ENCODE measurements at regions not wholly inside any gene's neighbourhood (a gene's known extent, or its start where the extent isn't known, plus 50 kb on each side); places are given as distances from the start of the nearest gene placed in this dataset.
A peak's percentile ranks its signal among the peaks of the same experiment; 100 is the strongest.
"Not testable (repeated sequence)": the region's sequence is repeated elsewhere in the genome, so short reads cannot be mapped to it uniquely, and the experiment has no call there.

- H3K27ac ChIP-seq (ENCODE audit: low read depth in 1 of 2, low read length in 1 of 2), result no peak overlapping the region
- peaks cover 0 to 6% (median 0%) of the 10 kb centered on the region in 4 donors for H3K9me3 ChIP-seq (ENCODE audit: control insufficient read depth in 4 of 4, insufficient read depth in 3 of 4, low read length in 3 of 4)
- ATAC-seq (ENCODE audit: insufficient read depth, low FRiP score), result no peak
- H3K27me3 ChIP-seq (ENCODE audit: control insufficient read depth in 3 of 3, insufficient read depth in 3 of 3, low read length in 2 of 3), result no peaks in the 10 kb centered on the region
- no peak for TF ChIP-seq CTCF (IDR thresholded peaks at IDR 0.05; ENCODE audit: control extremely low read depth, extremely low read depth)
- H3K4me3 ChIP-seq, result no peak overlapping the region
- no peaks in the 10 kb centered on the region for H3K4me1 ChIP-seq (ENCODE audit: control insufficient read depth in 5 of 5, insufficient read depth in 5 of 5, low read length in 5 of 5)
- no peaks in the 10 kb centered on the region for H3K36me3 ChIP-seq (ENCODE audit: control insufficient read depth in 4 of 4, insufficient read depth in 4 of 4, low read length in 4 of 4)
- no peak overlapping the region for H3K9ac ChIP-seq (ENCODE audit: insufficient read depth in 1 of 2, low read length in 2 of 2)
- peak; percentile 25 to 70 (median 68) for DNase-seq
- WGBS, 2 donors, result 66 to 68% methylated on average over 30 of the region's 30 CpGs
These were observed 197.4 kb upstream of the PRSS16 start for GRCh38 chr6:27049863-27050781.

- WGBS, 2 donors, result 88% methylated on average over 10 of the region's 10 CpGs
- not testable (repeated sequence) for H3K27ac ChIP-seq (ENCODE audit: low read depth in 1 of 2, low read length in 1 of 2); H3K9ac ChIP-seq (ENCODE audit: insufficient read depth in 1 of 2, low read length in 2 of 2); H3K9me3 ChIP-seq (ENCODE audit: control insufficient read depth in 4 of 4, insufficient read depth in 3 of 4, low read length in 3 of 4); H3K36me3 ChIP-seq (ENCODE audit: control insufficient read depth in 4 of 4, insufficient read depth in 4 of 4, low read length in 4 of 4); H3K27me3 ChIP-seq (ENCODE audit: control insufficient read depth in 3 of 3, insufficient read depth in 3 of 3, low read length in 2 of 3); DNase-seq; H3K4me3 ChIP-seq; H3K4me1 ChIP-seq (ENCODE audit: control insufficient read depth in 5 of 5, insufficient read depth in 5 of 5, low read length in 5 of 5); ATAC-seq (ENCODE audit: insufficient read depth, low FRiP score)
These were observed 195.3 kb upstream of the PRSS16 start for GRCh38 chr6:27052082-27052730.

- no peak overlapping the region for H3K27ac ChIP-seq (ENCODE audit: low read depth in 1 of 2, low read length in 1 of 2)
- H3K36me3 ChIP-seq (ENCODE audit: control insufficient read depth in 4 of 4, insufficient read depth in 4 of 4, low read length in 4 of 4), result no peaks in the 10 kb centered on the region
- no peak for ATAC-seq (ENCODE audit: insufficient read depth, low FRiP score)
- no peak for DNase-seq
- no peaks in the 10 kb centered on the region for H3K9me3 ChIP-seq (ENCODE audit: control insufficient read depth in 4 of 4, insufficient read depth in 3 of 4, low read length in 3 of 4)
- H3K27me3 ChIP-seq (ENCODE audit: control insufficient read depth in 3 of 3, insufficient read depth in 3 of 3, low read length in 2 of 3), result no peaks in the 10 kb centered on the region
- no peak overlapping the region for H3K4me3 ChIP-seq
- H3K4me1 ChIP-seq (ENCODE audit: control insufficient read depth in 5 of 5, insufficient read depth in 5 of 5, low read length in 5 of 5), result no peaks in the 10 kb centered on the region
- no peak for TF ChIP-seq CTCF (IDR thresholded peaks at IDR 0.05; ENCODE audit: control extremely low read depth, extremely low read depth)
- 72 to 81% methylated on average over 5 of the region's 5 CpGs for WGBS, 2 donors
- H3K9ac ChIP-seq (ENCODE audit: insufficient read depth in 1 of 2, low read length in 2 of 2), result no peak overlapping the region
These were observed 194.8 kb upstream of the PRSS16 start for GRCh38 chr6:27052731-27053082.

GRCh38 chr6:27053738-27054137, 193.8 kb upstream of the PRSS16 start:
- H3K4me1 ChIP-seq (ENCODE audit: control insufficient read depth in 5 of 5, insufficient read depth in 5 of 5, low read length in 5 of 5), result no peaks in the 10 kb centered on the region
- no peak overlapping the region for H3K27ac ChIP-seq (ENCODE audit: low read depth in 1 of 2, low read length in 1 of 2)
- no peak for TF ChIP-seq CTCF (IDR thresholded peaks at IDR 0.05; ENCODE audit: control extremely low read depth, extremely low read depth)
- H3K9me3 ChIP-seq (ENCODE audit: control insufficient read depth in 4 of 4, insufficient read depth in 3 of 4, low read length in 3 of 4), result no peaks in the 10 kb centered on the region
- H3K27me3 ChIP-seq (ENCODE audit: control insufficient read depth in 3 of 3, insufficient read depth in 3 of 3, low read length in 2 of 3), result no peaks in the 10 kb centered on the region
- no peaks in the 10 kb centered on the region for H3K36me3 ChIP-seq (ENCODE audit: control insufficient read depth in 4 of 4, insufficient read depth in 4 of 4, low read length in 4 of 4)
- ATAC-seq (ENCODE audit: insufficient read depth, low FRiP score) (no peak), DNase-seq (no peak)
- no peak overlapping the region for H3K4me3 ChIP-seq
- H3K9ac ChIP-seq (ENCODE audit: insufficient read depth in 1 of 2, low read length in 2 of 2), result no peak overlapping the region

All from lung (tissue), 11 donors.